AG09319 (cell line): ENCODE measurements at regions not wholly inside any gene's neighbourhood (a gene's known extent, or its start where the extent isn't known, plus 50 kb on each side); places are given as distances from the start of the nearest gene placed in this dataset.

Source experiments
- DNase-seq: peaks from one replicate; pipeline ENCODE4 v3.0.0-alpha.2; 2010; ENCODE audit warnings: low read depth; ENCODE audit errors: extremely low read depth
- CTCF ChIP-seq: IDR thresholded peaks from 2 replicates; pipeline ENCODE4 v1.5.1; 2011; ENCODE audit warnings: low read depth, mild to moderate bottlenecking, inconsistent platforms, low read length, moderate library complexity

GRCh38 chr18:55748227-55748738, 160.3 kb upstream of the TCF4 start:
- no peak for DNase-seq
- TF ChIP-seq CTCF: no peak

- TF ChIP-seq CTCF: no peak
- DNase-seq: no peak
These were observed 156.2 kb upstream of the TCF4 start for GRCh38 chr18:55744206-55744605.

- DNase-seq: no peak
- no peak for TF ChIP-seq CTCF
These were observed 155.7 kb upstream of the TCF4 start for GRCh38 chr18:55743736-55744135.

- TF ChIP-seq CTCF: no peak
These were observed 155.1 kb upstream of the TCF4 start for GRCh38 chr18:55743133-55743532.

GRCh38 chr18:55739488-55739887, 151.5 kb upstream of the TCF4 start:
- no peak for DNase-seq
- TF ChIP-seq CTCF: no peak

More at GRCh38 chr18:55743133-55743532, 155.1 kb upstream of the TCF4 start:
- DNase-seq: no peak

GRCh38 chr18:55738483-55739114, 150.6 kb upstream of the TCF4 start:
- no peak for DNase-seq
- TF ChIP-seq CTCF: no peak

- no peak for DNase-seq
- no peak for TF ChIP-seq CTCF
These were observed 149.9 kb upstream of the TCF4 start for GRCh38 chr18:55737781-55738468.
